GM12878 (cell line): ENCODE measurements at regions not wholly inside any gene's neighbourhood (a gene's known extent, or its start where the extent isn't known, plus 50 kb on each side); places are given as distances from the start of the nearest gene placed in this dataset.

Experiments
- ATAC-seq: fragments of 200-7000 bp; cut with Tn5 transposase; 3 replicates; pipeline ENCODE4 v1.9.1; 2020; ENCODE audit warnings: mild to moderate bottlenecking, moderate library complexity
- BruUV-seq: library from RNA; stranded (reverse); fragments of 400-500 nt; replicated peaks from 2 replicates; lab custom pipeline; 2021; lab: Mats Ljungman, UMichigan
- CTCF ChIA-PET: fragments of 300-600 bp; sonication (Branson Sonifier 250); formaldehyde crosslinking; extraction: SDS; loops from one replicate; lab custom pipeline; 2021; ENCODE audit warnings: inconsistent platforms; lab: Yijun Ruan, JAX
- POLR2A ChIA-PET: fragments of 350-600 bp; formaldehyde crosslinking; extraction: SDS; loops from one replicate; lab custom pipeline; 2021; ENCODE audit warnings: inconsistent platforms; lab: Charles Lee
- RAD21 ChIA-PET: fragments of 300-600 bp; sonication (Branson Sonifier 250); formaldehyde crosslinking; loops from one replicate; lab custom pipeline; 2023; ENCODE audit warnings: antibody characterized with exemption; ENCODE audit not compliant: unreplicated experiment; lab: Charles Lee
- SMC1A ChIA-PET: fragments of 300-600 bp; sonication (Branson Sonifier 250); formaldehyde crosslinking; loops from one replicate; lab custom pipeline; 2023; ENCODE audit not compliant: unreplicated experiment, uncharacterized antibody; lab: Charles Lee
- DNase-seq: peaks from one replicate; pipeline ENCODE4 v3.0.0-alpha.2; 2011; ENCODE audit warnings: low read depth, low spot score
- FAIRE-seq: peaks from 3 replicates; lab custom pipeline; 2011; peaks lifted over from hg19 to GRCh38; lab: Jason Lieb, UNC
- H2AFZ ChIP-seq: 2 replicates; pipeline ENCODE4 v1.6.0; 2011; ENCODE audit warnings: low read depth, low read length, control low read depth; ENCODE audit not compliant: control insufficient read depth
- H3K27ac ChIP-seq: 2 replicates; pipeline ENCODE4 v1.5.1; 2011; ENCODE audit warnings: control low read depth; ENCODE audit not compliant: control insufficient read depth, insufficient read depth
- H3K27me3 ChIP-seq, 2 experiments: replicated peaks in 1 of 2; 2 replicates each; pipeline versions ENCODE4 v1.6.0 to v1.6.1; 2011; ENCODE audit warnings: low read length in 1 of 2; ENCODE audit not compliant: control insufficient read depth in 2 of 2, insufficient read depth in 2 of 2
- H3K36me3 ChIP-seq, 2 experiments: 2 replicates each; pipeline ENCODE4 v1.5.1; 2011; ENCODE audit warnings: low read length in 1 of 2; ENCODE audit not compliant: control insufficient read depth in 2 of 2, insufficient read depth in 2 of 2
- H3K4me1 ChIP-seq: 2 replicates; pipeline ENCODE4 v1.6.1; 2011; ENCODE audit warnings: mild to moderate bottlenecking, low read length, moderate library complexity, mixed read lengths; ENCODE audit not compliant: control insufficient read depth, insufficient read depth
- H3K4me2 ChIP-seq: 2 replicates; pipeline ENCODE4 v1.6.0; 2011; ENCODE audit warnings: control low read depth; ENCODE audit not compliant: control insufficient read depth, insufficient read depth
- H3K4me3 ChIP-seq: fragments of 200-600 bp; sonication (generic); 2 replicates; pipeline ENCODE4 v1.5.1; 2016
- H3K79me2 ChIP-seq: 2 replicates; pipeline ENCODE4 v1.6.0; 2011; ENCODE audit warnings: low read length; ENCODE audit not compliant: control insufficient read depth, insufficient read depth
- H3K9ac ChIP-seq: 2 replicates; pipeline ENCODE4 v1.8.0; 2011; ENCODE audit warnings: low read length, control low read depth, mixed read lengths; ENCODE audit not compliant: control insufficient read depth, insufficient read depth
- H3K9me3 ChIP-seq: replicated peaks from 3 replicates; pipeline ENCODE4 v1.5.1; 2011; ENCODE audit warnings: mild to moderate bottlenecking, low read length; ENCODE audit not compliant: control insufficient read depth, insufficient read depth
- H4K20me1 ChIP-seq: 2 replicates; pipeline ENCODE4 v1.6.0; 2011; ENCODE audit not compliant: control insufficient read depth, insufficient read depth
- BMI1 ChIP-seq: fragments of 450-650 bp; IDR thresholded peaks from 2 replicates; pipeline ENCODE4 v1.6.1; 2016; ENCODE audit warnings: mild to moderate bottlenecking, moderate library complexity, borderline replicate concordance
- BRCA1 ChIP-seq: IDR thresholded peaks from 2 replicates; pipeline ENCODE4 v1.6.1; 2011; ENCODE audit warnings: low read depth, low read length, improper control_type of control experiment
- ETV6 ChIP-seq, 2 experiments: fragments of 450-650 bp in 1 of 2; IDR thresholded peaks in 1 of 2; conservative IDR thresholded peaks in 1 of 2; 2 replicates each; pipeline ENCODE4 v1.6.1; 2014; ENCODE audit warnings: antibody characterized with exemption in 1 of 2, borderline replicate concordance in 1 of 2, low read depth in 1 of 2, mild to moderate bottlenecking in 1 of 2, moderate library complexity in 1 of 2
- HDGF ChIP-seq: fragments of 450-650 bp; IDR thresholded peaks from 2 replicates; pipeline ENCODE4 v1.6.1; 2016; ENCODE audit warnings: antibody characterized with exemption
- LARP7 ChIP-seq: fragments of 450-650 bp; IDR thresholded peaks from 2 replicates; pipeline ENCODE4 v1.6.1; 2017; ENCODE audit warnings: mild to moderate bottlenecking
- MXI1 ChIP-seq: fragments of 150-350 bp; IDR thresholded peaks from 2 replicates; pipeline ENCODE4 v1.6.1; 2011; ENCODE audit warnings: low read depth, mild to moderate bottlenecking, inconsistent platforms, low read length, improper control_type of control experiment
- RBBP5 ChIP-seq: fragments of 200-600 bp; sonication (generic); conservative IDR thresholded peaks from 2 replicates; pipeline ENCODE4 v1.6.1; 2016
- SMAD5 ChIP-seq: IDR thresholded peaks from 2 replicates; pipeline ENCODE4 v1.6.1; 2016; ENCODE audit warnings: antibody characterized with exemption, low read depth
- SP1 ChIP-seq: IDR thresholded peaks from one replicate; pipeline ENCODE4 v1.6.1; 2011; ENCODE audit warnings: low read depth, low read length
- SPI1 ChIP-seq: IDR thresholded peaks from 2 replicates; pipeline ENCODE4 v1.6.1; 2011; ENCODE audit warnings: low read depth, mild to moderate bottlenecking, low read length, moderate library complexity, borderline replicate concordance; ENCODE audit not compliant: insufficient read depth
- SREBF1 ChIP-seq: IDR thresholded peaks from 2 replicates; pipeline ENCODE4 v1.6.1; 2012; ENCODE audit warnings: mild to moderate bottlenecking, low read length
- TCF12 ChIP-seq: IDR thresholded peaks from 2 replicates; pipeline ENCODE4 v1.6.1; 2011; ENCODE audit warnings: low read depth, mild to moderate bottlenecking, low read length
- WRNIP1 ChIP-seq: IDR thresholded peaks from 2 replicates; pipeline ENCODE4 v1.6.1; 2011; ENCODE audit warnings: low read depth, low read length, improper control_type of control experiment, borderline replicate concordance
- YBX1 ChIP-seq: fragments of 450-650 bp; IDR thresholded peaks from 2 replicates; pipeline ENCODE4 v1.6.1; 2016; ENCODE audit warnings: antibody characterized with exemption
- ZNF274 ChIP-seq: IDR thresholded peaks from one replicate; pipeline ENCODE4 v1.8.0; 2011; ENCODE audit not compliant: insufficient read length, insufficient read depth
- ZNF622 ChIP-seq: fragments of 450-650 bp; IDR thresholded peaks from 2 replicates; pipeline ENCODE4 v1.6.1; 2017; ENCODE audit warnings: mild to moderate bottlenecking, inconsistent platforms
- WGBS: methylation state at CpG from one replicate; pipeline ENCODE4 v1.1.6; 2016; ENCODE audit warnings: low lambda C conversion rate; ENCODE audit not compliant: insufficient replicate concordance, insufficient coverage; ENCODE audit errors: missing lambda C conversion rate; 5-methylcytosine and 5-hydroxymethylcytosine counted together
- in situ Hi-C: fragments of 300-500 bp; cut with MboI; formaldehyde crosslinking; loops from 9 replicates; pipeline ENCODE4 v1.14.3; 2018; ENCODE audit warnings: mixed read lengths
- intact Hi-C: fragments of 100-400 bp; cut with micrococcal nuclease; formaldehyde crosslinking; loops from one replicate; pipeline ENCODE4 v1.14.2; 2022; ENCODE audit not compliant: unreplicated experiment
- TF ChIP-seq, protein P1 (sequence below): fragments of 450-650 bp; IDR thresholded peaks from 2 replicates; pipeline ENCODE4 v1.6.1; 2017; ENCODE audit warnings: low read depth, mild to moderate bottlenecking, moderate library complexity

DNA sequence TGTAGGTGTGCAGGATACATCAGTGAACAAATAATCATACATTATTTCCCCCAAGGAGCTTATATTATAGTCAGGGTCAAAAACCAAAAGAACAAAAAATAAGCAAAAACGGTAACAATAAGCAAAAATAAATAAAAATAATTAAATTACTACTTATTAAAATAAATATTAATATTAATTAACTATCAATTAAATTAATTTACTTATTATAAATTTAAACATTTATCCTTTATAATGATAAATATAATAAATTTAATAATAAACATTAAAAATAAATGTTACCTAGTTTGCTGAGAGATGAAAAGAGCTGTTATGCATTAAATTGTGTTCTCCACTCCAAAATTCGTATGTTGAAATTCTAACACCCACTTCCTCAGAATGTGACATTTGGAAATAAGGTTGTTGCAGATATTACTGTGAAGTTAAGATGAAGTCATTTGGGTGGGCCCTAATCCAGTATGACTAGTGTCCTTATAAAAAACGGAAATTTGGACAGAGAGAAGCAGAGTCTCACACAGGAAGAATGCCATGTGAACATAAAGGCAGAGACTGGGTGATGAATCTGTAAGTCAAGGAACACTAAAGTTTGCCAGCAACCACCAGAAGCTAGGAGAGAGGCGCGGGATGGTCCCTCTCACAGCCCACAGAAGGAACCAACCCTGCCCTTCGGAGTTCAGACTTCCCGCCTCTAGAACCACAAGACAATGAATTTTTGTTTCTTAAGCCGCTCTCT lies 67.2 kb upstream of the IBSP start:
- H4K20me1 ChIP-seq: no peaks in the 10 kb centered on the region
- in situ Hi-C loops (no loop called here), intact Hi-C loops (no loop called here)
- H3K9ac ChIP-seq: no peak overlapping the region
- no peaks in the 10 kb centered on the region for H3K9me3 ChIP-seq
- H3K4me1 ChIP-seq: no peaks in the 10 kb centered on the region
- no peak overlapping the region for H3K4me2 ChIP-seq
- no peak for DNase-seq
- ChIA-PET CTCF (no interaction called here), SMC1A (no interaction called here), RAD21 (no interaction called here), POLR2A (no interaction called here)
- no peak overlapping the region for H3K27ac ChIP-seq
- no peak overlapping the region for H3K4me3 ChIP-seq
- no peaks in the 10 kb centered on the region for H3K27me3 ChIP-seq
- no peaks in the 10 kb centered on the region for H3K36me3 ChIP-seq
- BruUV-seq: no TSS peak
- no peak overlapping the region for H2AFZ ChIP-seq
- no peaks in the 10 kb centered on the region for H3K79me2 ChIP-seq
- ATAC-seq: no peak
- WGBS: 14% methylated on average over 8 of the region's 8 CpGs
- no peak for TF ChIP-seq RBBP5
- TF ChIP-seq SMAD5: no peak
- no peak for TF ChIP-seq SREBF1
- TF ChIP-seq SP1: no peak
- no peak for TF ChIP-seq YBX1
- TF ChIP-seq ZNF274: no peak
- no peak for TF ChIP-seq HDGF
- no peak for TF ChIP-seq ETV6 (conservative IDR thresholded peaks at IDR 0.05 in 1 of 2, IDR thresholded peaks at IDR 0.05 in 1 of 2; ENCODE audit: borderline replicate concordance in 1 of 2, low read depth in 1 of 2)
- TF ChIP-seq, protein P1, sequence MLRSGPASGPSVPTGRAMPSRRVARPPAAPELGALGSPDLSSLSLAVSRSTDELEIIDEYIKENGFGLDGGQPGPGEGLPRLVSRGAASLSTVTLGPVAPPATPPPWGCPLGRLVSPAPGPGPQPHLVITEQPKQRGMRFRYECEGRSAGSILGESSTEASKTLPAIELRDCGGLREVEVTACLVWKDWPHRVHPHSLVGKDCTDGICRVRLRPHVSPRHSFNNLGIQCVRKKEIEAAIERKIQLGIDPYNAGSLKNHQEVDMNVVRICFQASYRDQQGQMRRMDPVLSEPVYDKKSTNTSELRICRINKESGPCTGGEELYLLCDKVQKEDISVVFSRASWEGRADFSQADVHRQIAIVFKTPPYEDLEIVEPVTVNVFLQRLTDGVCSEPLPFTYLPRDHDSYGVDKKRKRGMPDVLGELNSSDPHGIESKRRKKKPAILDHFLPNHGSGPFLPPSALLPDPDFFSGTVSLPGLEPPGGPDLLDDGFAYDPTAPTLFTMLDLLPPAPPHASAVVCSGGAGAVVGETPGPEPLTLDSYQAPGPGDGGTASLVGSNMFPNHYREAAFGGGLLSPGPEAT: no peak
- no peak for TF ChIP-seq ZNF622
- TF ChIP-seq WRNIP1: no peak
- TF ChIP-seq TCF12: no peak
- no peak for TF ChIP-seq MXI1
- no peak for TF ChIP-seq LARP7
- no peak for TF ChIP-seq BRCA1
- TF ChIP-seq BMI1: no peak
- no peak for TF ChIP-seq SPI1
- no peak for FAIRE-seq
